ENCODE measurements at regions not wholly inside any gene's neighbourhood (a gene's known extent, or its start where the extent isn't known, plus 50 kb on each side); places are given as distances from the start of the nearest gene placed in this dataset.

DNA sequence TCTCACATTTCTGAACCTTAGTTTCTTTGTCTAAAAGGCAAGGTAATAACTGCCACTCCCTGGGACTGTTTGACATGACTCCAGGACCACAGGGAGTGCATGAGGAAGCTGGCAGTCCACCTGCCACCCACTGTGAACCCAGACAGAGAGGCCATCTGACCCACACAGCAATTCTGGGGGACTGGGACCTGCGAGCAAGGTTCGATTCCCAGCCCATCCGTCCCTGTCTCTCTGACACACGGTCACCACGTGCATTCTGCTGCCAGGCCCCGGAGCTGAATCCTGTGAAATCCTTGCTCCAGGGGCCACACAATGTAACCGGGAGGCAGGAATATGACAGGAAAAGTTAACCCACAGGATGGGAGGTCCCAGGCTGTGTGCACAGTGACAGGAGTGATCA, 218.8 kb upstream of the FOXF1 start:
- TF ChIP-seq POLR2A (IDR thresholded peaks at IDR 0.05; ENCODE audit: low read depth, low read length) = no peak
- TF ChIP-seq TAF1 (IDR thresholded peaks at IDR 0.05; ENCODE audit: borderline replicate concordance, low read depth, low read length) = no peak
